HT1080 (cell line): ENCODE measurements at regions not wholly inside any gene's neighbourhood (a gene's known extent, or its start where the extent isn't known, plus 50 kb on each side); places are given as distances from the start of the nearest gene placed in this dataset.

Experiments used
- DNase-seq: peaks from one replicate; pipeline ENCODE4 v3.0.0-alpha.2; 2015; ENCODE audit warnings: low read depth

GRCh38 chr15:38879909-38880471, 315.4 kb upstream of the RASGRP1 start:
- DNase-seq, result no peak

DNA sequence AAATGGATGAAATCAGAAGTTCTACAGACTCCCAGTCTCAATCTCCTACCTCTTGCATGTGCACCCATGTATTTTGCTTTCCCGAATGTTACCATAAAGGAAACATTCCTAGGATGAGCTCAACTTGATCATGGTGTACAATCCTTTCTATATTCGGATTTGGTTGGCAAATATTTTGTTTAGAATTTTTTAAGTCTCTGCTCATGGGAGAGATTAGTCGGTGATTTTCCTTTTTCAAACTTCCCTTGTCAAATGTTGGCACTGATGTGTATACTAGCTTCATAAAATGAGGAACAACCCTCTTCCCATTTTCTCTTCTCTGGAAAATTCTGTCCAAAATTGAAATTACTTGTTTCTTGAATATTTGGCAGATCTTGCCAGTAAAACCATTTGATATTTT, 317.6 kb upstream of the RASGRP1 start:
- no peak for DNase-seq

DNA sequence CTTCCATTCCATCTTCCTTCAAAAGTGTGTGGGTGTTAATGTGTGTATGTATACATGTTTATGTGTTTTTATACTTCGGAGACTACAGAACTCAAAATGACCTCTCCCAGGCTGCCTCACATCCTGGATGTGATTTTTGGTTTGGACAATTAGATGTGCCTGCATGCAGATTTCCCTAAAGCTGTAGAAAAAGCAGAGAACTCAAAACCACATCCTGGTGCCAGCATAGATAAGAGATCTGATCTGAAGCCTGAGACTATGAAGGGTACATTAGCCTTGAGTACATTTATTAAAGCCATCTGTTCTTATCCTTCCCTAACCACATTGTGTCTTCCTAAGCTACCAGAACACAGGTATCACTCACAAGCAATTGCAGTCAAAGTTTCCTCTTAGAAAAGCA, 319.4 kb upstream of the RASGRP1 start:
- DNase-seq, result peak; percentile 49

GRCh38 chr15:38885001-38885400, 320.4 kb upstream of the RASGRP1 start:
- DNase-seq, result peak; percentile 37

- no peak for DNase-seq
These were observed 320.9 kb upstream of the RASGRP1 start for GRCh38 chr15:38885471-38885952.

GRCh38 chr15:38886315-38887163, 321.9 kb upstream of the RASGRP1 start:
- DNase-seq, result peak; percentile 74

- no peak for DNase-seq
These were observed 324.1 kb upstream of the RASGRP1 start for GRCh38 chr15:38888701-38889221.

DNA sequence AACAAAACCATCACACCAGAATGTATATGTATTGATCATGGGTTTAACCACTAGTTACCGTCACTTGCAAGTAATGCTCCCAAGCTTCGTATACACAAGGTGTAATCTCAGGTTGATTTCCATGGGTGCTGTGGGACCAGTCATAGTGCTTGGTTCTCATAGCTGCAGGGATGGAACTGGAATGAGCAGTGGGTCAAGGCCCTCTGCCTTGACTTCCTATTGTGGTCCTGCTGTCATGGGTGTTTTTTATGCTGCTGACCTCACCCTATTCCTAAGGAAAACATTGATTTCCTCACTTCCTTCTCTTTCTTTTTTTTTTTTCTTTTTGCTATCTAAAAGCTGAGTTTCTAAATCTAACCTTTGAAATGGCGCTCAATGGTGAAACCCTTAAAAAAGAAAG, 325.6 kb upstream of the RASGRP1 start:
- no peak for DNase-seq

DNA sequence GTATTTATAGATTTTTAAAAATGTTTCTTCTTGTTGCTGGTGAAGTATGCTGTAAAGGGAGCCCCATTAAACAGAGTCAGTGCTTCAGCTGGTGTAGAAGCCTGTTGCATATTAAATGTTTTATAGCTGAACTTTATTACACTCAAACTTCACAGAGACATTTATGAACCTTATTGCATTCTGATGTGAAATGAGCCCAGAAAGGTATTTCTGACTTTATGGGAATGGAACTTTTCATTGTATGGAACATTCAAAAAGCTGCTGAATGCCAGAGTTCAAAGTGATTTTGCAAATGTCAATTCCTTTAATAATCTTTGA, 329.3 kb upstream of the RASGRP1 start:
- DNase-seq, result no peak

- peak; percentile 93 for DNase-seq
These were observed 329.8 kb upstream of the RASGRP1 start for GRCh38 chr15:38894243-38894948.

DNA sequence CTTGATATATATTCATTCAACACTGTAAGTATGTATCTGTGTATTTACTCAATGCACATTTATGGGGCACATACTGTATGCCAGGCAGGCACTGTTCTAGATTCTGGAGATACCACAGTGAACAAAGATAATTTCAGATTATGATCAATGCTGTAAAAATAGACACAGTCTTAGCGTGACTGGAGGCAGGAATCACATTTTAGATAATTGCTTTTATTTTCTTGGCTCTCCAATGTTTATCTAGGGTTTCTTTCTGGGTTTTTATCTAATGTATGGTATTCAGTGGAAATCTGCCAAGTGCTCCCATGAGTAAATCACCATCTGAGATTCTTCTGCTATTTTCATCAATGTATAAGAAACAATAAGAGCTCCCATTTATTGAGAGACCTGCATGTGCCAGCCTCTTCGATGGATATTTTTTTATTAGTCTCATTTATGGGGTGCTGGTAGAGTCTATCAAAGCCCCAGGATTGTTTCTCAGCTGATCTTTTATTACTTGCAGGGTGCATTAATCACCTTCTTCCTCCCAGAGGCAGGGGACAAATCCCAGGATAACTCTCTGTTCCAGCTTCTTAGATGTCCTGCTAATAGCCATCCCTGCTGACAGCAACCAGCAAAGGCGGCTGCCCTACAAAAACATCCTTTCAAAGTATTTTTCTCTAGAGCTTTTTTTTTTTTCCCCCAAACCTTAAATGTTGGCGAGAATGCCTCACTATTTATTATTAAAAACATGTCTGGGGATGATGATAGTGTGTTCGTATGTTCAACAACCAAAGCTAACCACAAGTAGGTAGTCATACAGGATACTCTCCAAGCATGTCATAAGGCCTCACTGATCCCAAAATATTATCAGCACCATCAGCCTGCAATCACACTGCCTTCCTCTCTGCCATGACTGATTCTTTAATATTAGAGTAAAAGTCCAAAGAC, 331.0 kb upstream of the RASGRP1 start:
- DNase-seq, result peak; percentile 58

GRCh38 chr15:38896647-38897046, 332.0 kb upstream of the RASGRP1 start:
- no peak for DNase-seq

GRCh38 chr15:38897551-38897950, 332.9 kb upstream of the RASGRP1 start:
- no peak for DNase-seq

DNA sequence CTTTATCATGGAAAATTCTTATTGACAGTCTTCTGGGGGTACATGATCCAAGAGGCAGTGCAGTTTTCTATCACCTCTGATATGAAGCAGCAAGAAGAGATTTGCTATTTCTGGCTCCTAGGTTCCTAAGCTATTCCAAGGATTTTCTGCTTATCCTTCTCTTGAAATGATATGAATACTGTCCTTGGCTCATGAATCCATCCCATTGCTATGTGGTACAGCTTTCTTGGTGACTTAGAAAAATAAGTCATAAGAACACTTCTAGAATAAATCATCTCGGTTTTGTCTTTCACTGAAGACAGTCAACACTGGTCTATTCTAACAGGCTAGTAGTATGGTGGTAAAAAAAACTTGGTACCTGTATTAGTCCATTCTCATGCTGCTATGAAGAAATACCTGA, 333.6 kb upstream of the RASGRP1 start:
- DNase-seq, result no peak

GRCh38 chr15:38899300-38899699, 334.7 kb upstream of the RASGRP1 start:
- peak; percentile 75 for DNase-seq

DNA sequence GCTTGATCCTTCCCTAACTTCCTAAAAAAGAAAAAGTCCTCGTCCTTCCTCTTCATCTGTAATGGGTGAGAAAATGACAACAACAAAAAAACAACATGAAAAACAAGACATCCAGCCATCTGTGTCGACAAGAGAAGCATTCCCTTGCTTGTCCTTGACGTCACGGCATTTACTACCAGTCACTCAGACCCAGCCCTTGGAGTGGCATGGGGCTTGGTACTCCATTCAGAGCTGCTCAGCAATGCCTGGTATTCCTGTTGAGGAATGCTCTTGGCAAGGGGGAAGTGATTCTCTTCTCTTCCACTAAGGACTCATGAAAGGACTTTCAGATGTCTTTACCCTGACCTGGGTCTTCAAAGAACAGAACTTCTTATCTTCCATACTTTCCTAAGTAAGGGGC, 339.7 kb upstream of the RASGRP1 start:
- no peak for DNase-seq

DNA sequence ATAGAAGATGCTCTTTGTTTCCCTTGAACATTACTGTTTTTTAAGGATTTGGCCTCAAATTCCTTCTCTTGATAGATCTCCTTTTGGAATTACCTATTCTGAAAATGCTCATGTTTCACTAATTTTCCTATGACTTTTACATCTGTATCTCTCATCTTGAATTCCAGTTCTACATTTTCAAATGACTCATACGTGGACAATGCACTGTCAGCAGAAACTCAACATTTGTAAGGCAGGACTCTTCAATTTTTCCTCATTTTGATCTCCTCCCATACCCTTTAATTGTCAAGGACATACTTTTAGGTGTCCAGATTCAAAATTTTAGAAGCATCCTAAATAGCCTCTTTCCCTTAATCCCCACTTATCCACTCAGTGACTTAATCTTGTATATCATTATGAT, 341.0 kb upstream of the RASGRP1 start:
- peak; percentile 21 for DNase-seq

GRCh38 chr15:38920966-38921365, 356.4 kb upstream of the RASGRP1 start:
- no peak for DNase-seq

- no peak for DNase-seq
These were observed 356.9 kb upstream of the RASGRP1 start for GRCh38 chr15:38921471-38921870.

GRCh38 chr15:38928431-38928830, 363.8 kb upstream of the RASGRP1 start:
- DNase-seq, result no peak
